ENCODE measurements at regions not wholly inside any gene's neighbourhood (a gene's known extent, or its start where the extent isn't known, plus 50 kb on each side); places are given as distances from the start of the nearest gene placed in this dataset.

DNA sequence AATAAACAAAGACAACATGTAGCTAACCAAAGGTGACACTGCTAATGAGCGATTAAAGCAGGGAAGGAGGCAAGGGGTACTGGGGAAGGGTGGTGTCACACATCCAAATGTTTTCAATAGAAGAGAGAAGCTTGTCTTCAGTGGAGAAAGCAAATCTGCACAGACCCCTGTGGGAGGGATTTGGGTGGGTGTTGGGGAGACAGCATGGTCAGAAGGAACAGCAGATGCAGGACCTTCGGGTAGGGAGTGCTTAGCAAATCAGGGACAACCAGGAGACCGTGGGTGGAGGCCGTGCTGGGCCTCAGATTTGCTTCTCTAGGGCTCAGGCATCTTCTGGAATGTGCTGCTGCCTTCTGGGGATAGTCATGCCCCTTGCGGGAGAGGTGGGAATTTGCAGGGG lies 185.3 kb upstream of the RAB6C start:
- intact Hi-C loops (cut with DNase I): no loop called here
- no peak overlapping the region for H3K27ac ChIP-seq
- no peak for TF ChIP-seq POLR2A (IDR thresholded peaks at IDR 0.05)
- H3K36me3 ChIP-seq: no peaks in the 10 kb centered on the region
- no peaks in the 10 kb centered on the region for H3K4me1 ChIP-seq (replicated peaks)
- 70% methylated on average over 5 of the region's 5 CpGs for WGBS
- no peaks in the 10 kb centered on the region for H3K27me3 ChIP-seq (replicated peaks; ENCODE audit: insufficient read depth)
- no peak overlapping the region for H3K4me3 ChIP-seq
- DNase-seq (ENCODE audit: low spot score): no peak
- no peaks in the 10 kb centered on the region for H3K9me3 ChIP-seq

DNA sequence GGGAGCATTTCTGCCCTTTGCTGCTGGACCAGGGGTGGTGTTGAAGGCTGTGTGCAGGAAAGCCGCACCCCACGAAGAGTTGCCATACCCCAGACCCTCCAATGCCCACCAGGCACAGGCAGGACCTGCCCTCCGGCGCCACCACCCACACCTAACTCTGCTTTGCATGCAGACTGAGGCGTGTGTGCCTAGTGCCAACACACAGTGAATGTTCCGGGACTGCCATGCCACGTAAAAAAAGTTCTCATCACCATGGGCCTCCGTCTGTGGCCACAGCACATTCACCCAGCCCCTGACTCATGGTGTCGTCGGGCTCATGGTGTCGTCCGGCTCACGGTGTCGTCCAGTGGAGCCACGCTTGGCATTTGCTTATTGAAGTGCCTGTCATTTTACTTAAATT lies 184.9 kb upstream of the RAB6C start:
- Histone ChIP-seq H3K9me3 (no peaks in the 10 kb centered on the region), H3K27ac (no peak overlapping the region), H3K27me3 (replicated peaks; ENCODE audit: insufficient read depth) (no peaks in the 10 kb centered on the region), H3K36me3 (no peaks in the 10 kb centered on the region), H3K4me1 (replicated peaks) (no peaks in the 10 kb centered on the region), H3K4me3 (no peak overlapping the region)
- DNase-seq (ENCODE audit: low spot score): no peak
- 95% methylated on average over 15 of the region's 15 CpGs for WGBS
- TF ChIP-seq, protein P1, sequence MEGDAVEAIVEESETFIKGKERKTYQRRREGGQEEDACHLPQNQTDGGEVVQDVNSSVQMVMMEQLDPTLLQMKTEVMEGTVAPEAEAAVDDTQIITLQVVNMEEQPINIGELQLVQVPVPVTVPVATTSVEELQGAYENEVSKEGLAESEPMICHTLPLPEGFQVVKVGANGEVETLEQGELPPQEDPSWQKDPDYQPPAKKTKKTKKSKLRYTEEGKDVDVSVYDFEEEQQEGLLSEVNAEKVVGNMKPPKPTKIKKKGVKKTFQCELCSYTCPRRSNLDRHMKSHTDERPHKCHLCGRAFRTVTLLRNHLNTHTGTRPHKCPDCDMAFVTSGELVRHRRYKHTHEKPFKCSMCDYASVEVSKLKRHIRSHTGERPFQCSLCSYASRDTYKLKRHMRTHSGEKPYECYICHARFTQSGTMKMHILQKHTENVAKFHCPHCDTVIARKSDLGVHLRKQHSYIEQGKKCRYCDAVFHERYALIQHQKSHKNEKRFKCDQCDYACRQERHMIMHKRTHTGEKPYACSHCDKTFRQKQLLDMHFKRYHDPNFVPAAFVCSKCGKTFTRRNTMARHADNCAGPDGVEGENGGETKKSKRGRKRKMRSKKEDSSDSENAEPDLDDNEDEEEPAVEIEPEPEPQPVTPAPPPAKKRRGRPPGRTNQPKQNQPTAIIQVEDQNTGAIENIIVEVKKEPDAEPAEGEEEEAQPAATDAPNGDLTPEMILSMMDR (IDR thresholded peaks at IDR 0.05): no peak
- no peak for TF ChIP-seq POLR2A (IDR thresholded peaks at IDR 0.05)
- no peak for TF ChIP-seq POLR2AphosphoS5 (IDR thresholded peaks at IDR 0.05)
- intact Hi-C loops (cut with DNase I): no loop called here

DNA sequence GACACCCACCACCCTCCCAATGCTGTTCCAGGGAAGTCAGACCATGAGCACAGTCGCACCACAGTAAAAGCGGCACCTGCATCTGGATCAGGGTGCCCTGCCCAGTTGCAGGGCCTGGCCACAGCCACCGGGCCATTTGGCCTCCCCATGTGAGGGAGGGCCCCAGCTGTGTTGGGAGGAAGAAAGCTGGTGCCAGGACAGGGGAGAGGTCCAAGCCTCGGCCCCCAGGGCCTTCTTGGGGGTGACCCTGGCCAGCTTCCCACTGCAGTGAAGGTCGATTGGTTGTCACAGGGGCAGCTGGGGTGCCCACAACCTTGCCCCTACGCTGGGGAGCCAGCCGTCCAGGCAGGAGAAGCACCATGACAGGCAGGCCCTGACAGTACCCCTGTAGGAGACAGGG lies 183.2 kb upstream of the RAB6C start:
- intact Hi-C loops (cut with DNase I): no loop called here
- Histone ChIP-seq H3K27ac (no peak overlapping the region), H3K4me3 (no peak overlapping the region), H3K27me3 (replicated peaks; ENCODE audit: insufficient read depth) (no peaks in the 10 kb centered on the region), H3K36me3 (no peaks in the 10 kb centered on the region), H3K4me1 (replicated peaks) (no peaks in the 10 kb centered on the region), H3K9me3 (no peaks in the 10 kb centered on the region)
- DNase-seq (ENCODE audit: low spot score): no peak
- TF ChIP-seq POLR2AphosphoS5 (IDR thresholded peaks at IDR 0.05) (no peak), POLR2A (IDR thresholded peaks at IDR 0.05) (no peak)
- TF ChIP-seq, protein P1 (IDR thresholded peaks at IDR 0.05): no peak
- WGBS: 75% methylated on average over 7 of the region's 7 CpGs

DNA sequence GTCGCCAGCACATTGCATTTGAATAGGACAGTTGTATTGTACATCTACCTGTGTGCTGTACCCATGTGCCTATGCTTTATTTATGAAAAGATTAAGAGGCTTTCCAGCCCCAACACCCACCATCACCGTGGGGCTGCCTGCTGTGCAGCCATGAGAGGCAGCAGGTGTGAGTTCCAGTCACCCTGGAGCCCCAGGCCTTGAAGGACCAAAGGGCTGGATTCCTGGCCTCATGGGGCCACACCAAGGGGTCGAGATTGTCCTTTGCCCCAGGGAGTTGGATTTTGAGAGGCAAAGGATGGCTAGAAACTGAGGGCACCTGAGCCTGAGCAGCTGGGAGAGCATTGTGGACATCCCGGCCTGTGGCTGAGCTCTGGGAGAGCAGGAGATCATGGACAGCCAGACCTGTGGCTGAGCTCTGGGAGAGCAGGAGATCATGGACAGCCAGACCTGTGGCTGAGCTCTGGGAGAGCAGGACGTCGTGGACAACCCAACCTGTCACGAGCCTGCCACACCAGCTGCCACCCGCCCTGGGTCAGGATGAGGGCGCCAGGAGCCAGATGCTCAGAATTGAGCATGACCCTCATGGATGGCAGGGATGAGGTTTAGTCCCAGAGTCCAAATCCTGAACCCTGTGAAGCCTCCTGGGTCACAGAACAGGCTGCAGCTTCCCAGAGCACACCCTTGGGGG lies 182.5 kb upstream of the RAB6C start:
- H3K27ac ChIP-seq: no peak overlapping the region
- intact Hi-C loops (cut with DNase I): no loop called here
- no peaks in the 10 kb centered on the region for H3K36me3 ChIP-seq
- DNase-seq (ENCODE audit: low spot score): no peak
- no peaks in the 10 kb centered on the region for H3K4me1 ChIP-seq (replicated peaks)
- no peaks in the 10 kb centered on the region for H3K9me3 ChIP-seq
- no peak for TF ChIP-seq POLR2AphosphoS5 (IDR thresholded peaks at IDR 0.05)
- no peak for TF ChIP-seq POLR2A (IDR thresholded peaks at IDR 0.05)
- TF ChIP-seq, protein P1 (IDR thresholded peaks at IDR 0.05): no peak
- H3K27me3 ChIP-seq (replicated peaks; ENCODE audit: insufficient read depth): no peaks in the 10 kb centered on the region
- H3K4me3 ChIP-seq: no peak overlapping the region
- WGBS: 88% methylated on average over 8 of the region's 9 CpGs

DNA sequence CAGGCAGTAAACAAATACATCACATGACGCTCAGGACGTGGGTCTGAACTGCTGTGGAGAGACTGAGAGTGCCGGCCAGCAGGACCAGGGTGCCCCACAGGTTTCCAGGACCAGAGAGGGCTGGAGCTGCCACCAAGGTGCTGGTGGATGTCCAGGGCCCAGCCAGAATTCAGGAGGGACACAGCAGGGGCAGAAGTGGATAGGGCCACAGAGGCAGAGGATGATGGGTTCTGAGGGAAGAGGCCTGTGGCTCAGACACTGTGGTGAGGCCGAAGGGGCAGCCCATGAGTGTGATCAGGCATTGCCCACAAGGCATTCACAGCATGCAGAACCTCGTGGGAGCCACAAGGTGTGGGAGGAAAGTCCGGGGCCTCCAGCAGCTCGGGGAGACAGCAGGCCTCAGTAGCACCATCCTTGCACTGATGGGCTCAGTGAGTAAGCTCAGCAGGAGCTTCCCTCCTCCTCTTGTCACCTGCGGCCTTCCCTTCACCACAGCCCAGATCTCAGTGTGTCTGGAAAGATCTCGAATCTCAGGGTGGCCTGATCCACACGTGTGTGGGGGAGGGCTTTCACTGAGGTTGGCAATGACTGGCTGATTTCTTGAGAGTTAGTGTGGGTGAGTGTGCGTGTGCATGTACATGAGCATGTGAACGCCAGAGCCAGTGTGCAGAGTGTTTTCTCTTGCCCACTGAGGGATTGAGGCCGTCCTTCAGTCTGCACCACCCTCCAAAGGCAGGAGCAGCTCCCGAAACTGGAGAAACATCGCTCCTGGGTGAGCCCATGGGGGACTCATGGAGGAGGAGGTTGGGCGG lies 181.8 kb upstream of the RAB6C start:
- no peak overlapping the region for H3K27ac ChIP-seq
- intact Hi-C loops (cut with DNase I): no loop called here
- no peaks in the 10 kb centered on the region for H3K36me3 ChIP-seq
- H3K4me1 ChIP-seq (replicated peaks): no peaks in the 10 kb centered on the region
- H3K4me3 ChIP-seq: no peak overlapping the region
- H3K9me3 ChIP-seq: no peaks in the 10 kb centered on the region
- TF ChIP-seq POLR2AphosphoS5 (IDR thresholded peaks at IDR 0.05) (no peak), POLR2A (IDR thresholded peaks at IDR 0.05) (no peak)
- TF ChIP-seq, protein P1 (IDR thresholded peaks at IDR 0.05): no peak
- 86% methylated on average over 16 of the region's 16 CpGs for WGBS
- no peaks in the 10 kb centered on the region for H3K27me3 ChIP-seq (replicated peaks; ENCODE audit: insufficient read depth)
- DNase-seq (ENCODE audit: low spot score): no peak

Data from prostate gland (tissue), 2 donors.